ENCODE measurements at regions not wholly inside any gene's neighbourhood (a gene's known extent, or its start where the extent isn't known, plus 50 kb on each side); places are given as distances from the start of the nearest gene placed in this dataset.

DNA sequence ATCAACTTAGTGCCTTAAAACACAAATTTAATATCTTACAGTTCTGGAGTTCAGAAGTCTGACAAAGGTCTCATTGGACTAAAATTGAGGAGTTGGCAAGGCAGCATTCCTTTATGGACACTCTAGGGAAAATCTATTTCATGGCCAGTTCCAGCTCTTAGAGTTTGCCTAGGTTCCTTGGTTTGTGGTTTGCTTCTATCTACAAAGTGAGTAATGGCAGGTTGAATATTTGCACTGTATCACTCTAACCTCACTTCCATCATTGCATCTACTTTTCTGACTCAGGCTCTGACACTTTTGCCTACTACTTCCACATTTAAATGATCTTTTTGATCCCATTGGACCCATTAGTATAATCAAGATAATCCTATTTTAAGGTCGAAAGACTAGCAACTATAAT lies 64.7 kb upstream of the PCDH10 start:
- no peak for TF ChIP-seq EZH2 (IDR thresholded peaks at IDR 0.05; ENCODE audit: low read depth)
- TF ChIP-seq, protein P1, sequence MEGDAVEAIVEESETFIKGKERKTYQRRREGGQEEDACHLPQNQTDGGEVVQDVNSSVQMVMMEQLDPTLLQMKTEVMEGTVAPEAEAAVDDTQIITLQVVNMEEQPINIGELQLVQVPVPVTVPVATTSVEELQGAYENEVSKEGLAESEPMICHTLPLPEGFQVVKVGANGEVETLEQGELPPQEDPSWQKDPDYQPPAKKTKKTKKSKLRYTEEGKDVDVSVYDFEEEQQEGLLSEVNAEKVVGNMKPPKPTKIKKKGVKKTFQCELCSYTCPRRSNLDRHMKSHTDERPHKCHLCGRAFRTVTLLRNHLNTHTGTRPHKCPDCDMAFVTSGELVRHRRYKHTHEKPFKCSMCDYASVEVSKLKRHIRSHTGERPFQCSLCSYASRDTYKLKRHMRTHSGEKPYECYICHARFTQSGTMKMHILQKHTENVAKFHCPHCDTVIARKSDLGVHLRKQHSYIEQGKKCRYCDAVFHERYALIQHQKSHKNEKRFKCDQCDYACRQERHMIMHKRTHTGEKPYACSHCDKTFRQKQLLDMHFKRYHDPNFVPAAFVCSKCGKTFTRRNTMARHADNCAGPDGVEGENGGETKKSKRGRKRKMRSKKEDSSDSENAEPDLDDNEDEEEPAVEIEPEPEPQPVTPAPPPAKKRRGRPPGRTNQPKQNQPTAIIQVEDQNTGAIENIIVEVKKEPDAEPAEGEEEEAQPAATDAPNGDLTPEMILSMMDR (conservative IDR thresholded peaks at IDR 0.05): no peak
- ChIA-PET POLR2A (ENCODE audit: unreplicated experiment) (interaction anchor here (0.7 kb wide), 1 partner anchor 901 kb away, joined by 4 read pairs; no protein-coding TSS in a partner anchor), CTCF (no interaction called here)
- no peak overlapping the region for H2AFZ ChIP-seq
- intact Hi-C loops (cut with micrococcal nuclease; ENCODE audit: unreplicated experiment): no loop called here
- no peaks in the 10 kb centered on the region for H3K9me3 ChIP-seq (ENCODE audit: insufficient read depth, low read depth)
- no peak for DNase-seq
- no TSS peak for BruUV-seq (replicated peaks)
- H3F3A ChIP-seq (ENCODE audit: insufficient read depth, low read depth): no peaks in the 10 kb centered on the region
- no peaks in the 10 kb centered on the region for H3K36me3 ChIP-seq (ENCODE audit: low read depth)
- H3K9me2 ChIP-seq (ENCODE audit: insufficient read depth): no peaks in the 10 kb centered on the region
- no peaks in the 10 kb centered on the region for H3K27me3 ChIP-seq (ENCODE audit: insufficient read depth, low read depth)
- H4K20me1 ChIP-seq (ENCODE audit: insufficient read depth): no peaks in the 10 kb centered on the region
- no peak overlapping the region for H3K27ac ChIP-seq
- no peaks in the 10 kb centered on the region for H3K79me2 ChIP-seq (ENCODE audit: low read depth)
- no peak overlapping the region for H3K4me3 ChIP-seq
- no peak overlapping the region for H3K4me2 ChIP-seq
- no peaks in the 10 kb centered on the region for H3K4me1 ChIP-seq (replicated peaks; ENCODE audit: insufficient read depth)

- Histone ChIP-seq H3K4me2 (no peak overlapping the region), H3K4me1 (replicated peaks; ENCODE audit: insufficient read depth) (no peaks in the 10 kb centered on the region), H3K79me2 (ENCODE audit: low read depth) (no peaks in the 10 kb centered on the region), H3K4me3 (no peak overlapping the region), H3K27ac (no peak overlapping the region), H3F3A (ENCODE audit: insufficient read depth, low read depth) (no peaks in the 10 kb centered on the region), H3K9me3 (ENCODE audit: insufficient read depth, low read depth) (no peaks in the 10 kb centered on the region), H3K9me2 (ENCODE audit: insufficient read depth) (no peaks in the 10 kb centered on the region; the same call in 1 of the 2 replicates), H3K27me3 (ENCODE audit: insufficient read depth, low read depth) (no peaks in the 10 kb centered on the region), H3K36me3 (ENCODE audit: low read depth) (no peaks in the 10 kb centered on the region), H2AFZ (no peak overlapping the region), H4K20me1 (ENCODE audit: insufficient read depth) (no peaks in the 10 kb centered on the region)
- no peak for TF ChIP-seq EZH2 (IDR thresholded peaks at IDR 0.05; ENCODE audit: low read depth)
- TF ChIP-seq, protein P1 (conservative IDR thresholded peaks at IDR 0.05): no peak
- DNase-seq: no peak
- no TSS peak for BruUV-seq (replicated peaks)
- POLR2A ChIA-PET (ENCODE audit: unreplicated experiment): no interaction called here
- intact Hi-C loops (cut with micrococcal nuclease; ENCODE audit: unreplicated experiment): no loop called here
- CTCF ChIA-PET: no interaction called here
Measured at GRCh38 chr4:133095591-133095990, 53.5 kb upstream of the PCDH10 start.

DNA sequence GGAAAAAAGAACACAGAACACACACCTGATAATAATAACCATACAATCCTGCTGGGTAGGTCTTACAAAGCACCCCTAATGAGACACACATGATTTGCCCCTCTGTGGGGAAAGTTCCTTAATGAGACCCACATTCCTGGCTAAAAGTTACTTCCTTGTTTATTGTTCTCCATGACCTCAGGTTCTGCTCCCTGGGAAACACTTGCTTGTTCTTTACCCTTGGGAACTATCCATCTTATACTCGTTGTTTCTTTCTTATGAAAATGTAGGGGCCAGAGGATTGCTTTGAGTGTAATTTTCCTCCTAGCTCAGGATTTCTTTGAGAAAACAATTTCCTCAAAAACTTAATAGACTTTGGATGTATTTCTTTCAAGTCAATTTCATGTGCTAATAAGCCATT lies 52.1 kb upstream of the PCDH10 start:
- CTCF ChIA-PET: no interaction called here

More for the DNA sequence above, 52.1 kb upstream of the PCDH10 start:
- no peaks in the 10 kb centered on the region for H3K36me3 ChIP-seq (ENCODE audit: low read depth)
- POLR2A ChIA-PET (ENCODE audit: unreplicated experiment): interaction anchor here (0.7 kb wide), 1 partner anchor 786 kb away, joined by 4 read pairs; no protein-coding TSS in a partner anchor
- H3K79me2 ChIP-seq (ENCODE audit: low read depth): no peaks in the 10 kb centered on the region
- intact Hi-C loops (cut with micrococcal nuclease; ENCODE audit: unreplicated experiment): no loop called here
- no peaks in the 10 kb centered on the region for H3K27me3 ChIP-seq (ENCODE audit: insufficient read depth, low read depth)
- BruUV-seq (replicated peaks): no TSS peak
- no peaks in the 10 kb centered on the region for H4K20me1 ChIP-seq (ENCODE audit: insufficient read depth)
- TF ChIP-seq EZH2 (IDR thresholded peaks at IDR 0.05; ENCODE audit: low read depth): no peak
- TF ChIP-seq, protein P1 (conservative IDR thresholded peaks at IDR 0.05): no peak
- no peak overlapping the region for H3K27ac ChIP-seq
- H3K4me1 ChIP-seq (replicated peaks; ENCODE audit: insufficient read depth): no peaks in the 10 kb centered on the region
- no peaks in the 10 kb centered on the region for H3K9me3 ChIP-seq (ENCODE audit: insufficient read depth, low read depth)
- no peak overlapping the region for H3K4me3 ChIP-seq
- no peak overlapping the region for H2AFZ ChIP-seq
- no peak for DNase-seq
- H3K9me2 ChIP-seq (ENCODE audit: insufficient read depth): no peaks in the 10 kb centered on the region
- no peaks in the 10 kb centered on the region for H3F3A ChIP-seq (ENCODE audit: insufficient read depth, low read depth)
- no peak overlapping the region for H3K4me2 ChIP-seq

All from PC-9 (cell line).